TTC549 (cell line): ENCODE measurements at regions not wholly inside any gene's neighbourhood (a gene's known extent, or its start where the extent isn't known, plus 50 kb on each side); places are given as distances from the start of the nearest gene placed in this dataset.
"Not testable (repeated sequence)": the region's sequence is repeated elsewhere in the genome, so short reads cannot be mapped to it uniquely, and the experiment has no call there.

ENCODE experiments used
- FAIRE-seq: peaks from 2 replicates; lab custom pipeline; 2012; peaks lifted over from hg19 to GRCh38; lab: Jason Lieb, UNC

DNA sequence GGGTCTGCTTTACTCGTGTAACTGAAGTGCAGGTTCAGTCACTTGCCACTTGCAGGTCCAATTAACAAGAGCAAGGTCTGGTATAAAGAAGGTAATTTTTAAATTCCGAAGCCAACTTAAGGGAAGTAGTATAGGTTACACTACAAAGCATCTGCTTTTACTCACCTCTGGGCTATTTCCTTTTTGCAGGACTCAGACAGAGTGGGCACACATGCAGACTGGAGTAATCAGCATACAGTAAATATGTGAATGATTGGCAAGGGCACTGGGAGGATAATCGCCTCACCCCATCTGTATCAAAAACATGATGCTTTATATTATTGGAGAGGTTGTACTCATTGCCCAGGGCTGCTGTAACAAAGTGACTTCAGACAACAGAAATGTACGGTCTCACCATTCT is 160.1 kb upstream of the CDH5 start:
- FAIRE-seq, result no peak

GRCh38 chr16:66205287-66206231 is 160.9 kb upstream of the CDH5 start:
- FAIRE-seq, result no peak

DNA sequence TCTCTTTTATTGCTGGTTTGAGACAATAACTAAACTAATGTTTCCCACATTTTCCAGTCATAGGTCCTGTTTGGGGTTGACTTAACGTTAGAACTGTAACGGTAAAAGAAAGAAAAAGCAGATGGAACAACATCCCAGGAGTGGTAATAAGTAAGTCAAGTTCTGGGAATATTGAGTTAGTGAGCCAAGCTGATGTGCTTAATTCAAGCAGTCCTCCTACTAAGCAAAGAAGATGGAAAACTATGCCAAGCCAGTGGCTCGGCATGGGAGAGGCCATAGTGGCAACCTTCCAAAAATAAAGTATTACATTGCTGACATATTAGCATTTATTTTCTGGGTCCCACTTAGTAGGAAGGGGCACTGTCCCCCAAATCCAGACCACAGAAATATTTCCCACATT is 161.7 kb upstream of the CDH5 start:
- FAIRE-seq, result no peak

DNA sequence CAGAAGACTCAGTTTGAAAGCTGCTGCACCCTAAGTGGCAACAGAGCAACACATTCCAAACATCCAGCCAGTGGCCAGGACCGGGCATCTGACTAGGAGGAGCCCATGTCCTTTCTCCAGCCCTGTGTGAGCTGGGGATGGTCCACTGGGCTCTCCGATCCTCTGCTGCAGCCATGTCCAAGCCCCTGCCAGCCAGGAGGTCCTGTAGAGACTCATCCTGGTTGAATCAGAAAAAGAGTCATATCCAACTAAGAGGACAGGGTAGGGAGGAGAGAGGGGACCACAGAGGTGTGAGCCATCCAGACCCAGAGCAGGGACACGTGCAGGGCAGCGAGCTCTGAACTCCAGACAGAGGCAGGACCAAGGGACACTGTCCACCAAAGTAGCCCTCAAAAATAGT is 163.0 kb upstream of the CDH5 start:
- no peak for FAIRE-seq

GRCh38 chr16:66199189-66199588 is 167.3 kb upstream of the CDH5 start:
- no peak for FAIRE-seq

DNA sequence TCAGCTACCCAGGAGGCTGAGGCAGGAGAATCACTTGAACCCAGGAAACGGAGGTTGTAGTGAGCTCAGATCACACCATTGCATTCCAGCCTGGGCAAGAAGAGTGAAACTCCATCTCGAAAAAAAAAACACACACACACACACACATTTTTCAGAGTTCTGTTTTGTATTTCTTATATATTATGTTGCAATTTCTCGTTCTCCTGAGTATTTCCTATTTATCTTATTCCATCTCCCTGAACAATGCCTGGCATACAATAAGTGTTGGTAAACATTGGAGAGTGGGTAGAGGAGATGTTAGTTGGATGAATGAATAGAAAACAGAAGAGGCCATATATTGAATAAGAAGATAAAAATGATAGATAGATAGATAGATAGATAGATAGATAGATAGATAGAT is 167.8 kb upstream of the CDH5 start:
- no peak for FAIRE-seq

GRCh38 chr16:66197668-66198278 is 168.7 kb upstream of the CDH5 start:
- FAIRE-seq, result no peak

- FAIRE-seq, result no peak
Observed at GRCh38 chr16:66196770-66197169, 169.7 kb upstream of the CDH5 start.

DNA sequence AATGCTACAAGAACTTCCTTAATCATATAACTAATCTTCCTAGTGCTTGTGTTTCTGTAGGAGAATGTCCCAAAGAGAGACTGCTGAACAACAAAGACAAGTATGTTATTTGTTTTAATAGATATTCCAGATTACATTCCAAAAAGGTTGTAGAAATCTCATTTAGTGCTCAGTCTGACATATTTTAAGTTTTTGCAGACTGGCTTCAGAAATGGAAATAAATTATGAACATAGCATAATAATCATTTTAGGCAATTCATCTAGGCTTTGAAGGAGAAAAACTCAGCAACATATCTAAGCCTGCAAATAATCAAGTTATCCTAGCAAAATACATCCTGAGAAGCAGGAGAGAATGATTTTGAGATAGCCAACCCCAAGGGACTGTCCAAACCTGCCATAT is 171.6 kb upstream of the CDH5 start:
- no peak for FAIRE-seq

DNA sequence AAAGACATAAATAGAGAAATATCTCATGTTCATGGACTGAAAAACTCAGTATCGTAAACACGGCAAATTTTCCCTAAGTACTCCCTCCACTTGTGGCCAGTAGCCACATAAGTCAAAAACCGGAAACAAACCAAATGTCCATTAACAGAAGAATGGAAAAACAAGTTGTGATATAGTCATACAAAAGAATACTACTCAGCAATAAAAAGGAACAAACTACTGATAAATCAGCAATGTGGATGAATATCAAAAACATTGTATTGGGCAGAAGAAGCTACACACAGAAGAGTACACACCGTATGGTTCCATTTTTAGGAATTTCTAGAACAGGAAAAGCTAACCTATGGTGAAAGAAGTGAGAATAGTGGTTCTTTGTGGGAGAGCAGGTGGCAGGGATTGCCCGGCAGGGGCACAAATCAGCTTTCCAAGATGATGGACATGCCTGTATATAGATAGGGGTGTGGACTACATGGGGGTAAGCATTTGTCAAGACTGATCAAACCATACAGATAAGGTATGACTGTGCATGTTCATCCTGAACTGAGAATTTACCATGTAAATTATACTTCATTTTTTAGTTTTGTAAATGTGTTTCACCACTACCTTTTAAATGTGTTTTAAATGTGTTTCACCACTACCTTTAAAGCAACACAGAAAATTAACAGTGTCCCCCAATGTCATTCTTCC is 172.8 kb upstream of the CDH5 start:
- FAIRE-seq, result no peak

DNA sequence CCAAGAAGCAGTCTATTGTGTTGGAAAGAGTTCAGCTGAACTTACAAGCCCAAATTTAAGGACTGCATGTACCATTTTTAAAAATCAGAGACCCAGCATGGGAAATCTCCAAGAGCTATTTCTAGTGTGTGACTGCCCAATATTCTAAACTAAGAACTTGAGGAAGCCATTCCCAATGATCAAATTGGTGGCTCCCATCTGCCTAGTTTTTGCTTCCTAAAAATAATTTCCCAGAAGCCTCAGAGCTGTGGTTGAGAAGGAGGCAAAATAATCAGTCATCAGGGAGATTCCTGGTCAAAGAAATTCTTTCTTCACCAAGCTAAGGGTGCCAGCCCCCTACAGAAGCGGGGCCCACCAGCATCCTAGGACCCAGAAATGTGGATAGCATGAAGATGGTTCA is 176.1 kb upstream of the CDH5 start:
- FAIRE-seq, result no peak

DNA sequence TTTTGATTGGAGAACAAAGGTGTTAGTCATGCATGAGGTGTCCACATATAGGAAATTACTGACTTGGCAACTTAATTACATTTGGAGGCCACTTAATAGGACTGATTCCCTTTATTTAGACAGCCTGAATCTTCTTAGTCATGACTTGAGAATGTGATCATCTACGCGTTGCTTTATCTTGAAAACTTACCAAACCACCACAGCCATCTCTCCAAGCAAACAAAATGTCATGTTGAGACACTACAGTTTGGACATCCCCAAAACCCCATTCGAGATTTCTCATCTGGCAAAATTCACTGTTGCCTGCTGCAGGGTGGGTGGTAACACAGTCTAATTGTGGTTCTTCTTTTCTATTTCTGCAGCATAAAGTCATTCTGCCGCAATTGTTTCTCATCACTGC is 176.5 kb upstream of the CDH5 start:
- FAIRE-seq, result no peak

GRCh38 chr16:66188917-66189725 is 177.4 kb upstream of the CDH5 start:
- FAIRE-seq, result no peak

DNA sequence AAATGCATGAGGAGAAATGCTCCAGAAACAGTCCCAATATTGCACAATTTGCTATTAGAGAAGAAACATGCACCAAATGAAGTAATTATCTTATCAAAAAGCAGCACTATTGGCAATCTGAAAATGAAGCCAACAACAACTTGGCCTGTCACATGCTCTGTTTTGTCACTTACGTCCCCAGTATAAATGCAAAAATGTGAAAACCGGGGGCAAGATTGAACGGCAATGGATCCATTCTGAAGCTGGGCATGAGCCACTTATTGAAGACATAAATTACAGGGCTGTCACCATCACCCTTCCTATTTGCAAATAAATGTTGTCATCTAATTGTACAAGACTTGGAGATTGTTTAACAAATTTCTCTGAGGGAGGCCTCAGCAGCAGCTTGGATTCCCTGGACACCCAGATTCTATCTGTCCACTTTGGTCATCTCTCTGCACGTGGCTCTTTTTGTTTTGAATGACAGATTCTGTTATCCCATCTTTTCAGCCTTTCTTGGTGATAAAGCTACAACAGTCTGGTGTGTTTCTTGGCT is 180.2 kb upstream of the CDH5 start:
- no peak for FAIRE-seq

GRCh38 chr16:66182592-66182991 is 183.9 kb upstream of the CDH5 start:
- no peak for FAIRE-seq

- no peak for FAIRE-seq
Observed at GRCh38 chr16:66176731-66177130, 189.8 kb upstream of the CDH5 start.

DNA sequence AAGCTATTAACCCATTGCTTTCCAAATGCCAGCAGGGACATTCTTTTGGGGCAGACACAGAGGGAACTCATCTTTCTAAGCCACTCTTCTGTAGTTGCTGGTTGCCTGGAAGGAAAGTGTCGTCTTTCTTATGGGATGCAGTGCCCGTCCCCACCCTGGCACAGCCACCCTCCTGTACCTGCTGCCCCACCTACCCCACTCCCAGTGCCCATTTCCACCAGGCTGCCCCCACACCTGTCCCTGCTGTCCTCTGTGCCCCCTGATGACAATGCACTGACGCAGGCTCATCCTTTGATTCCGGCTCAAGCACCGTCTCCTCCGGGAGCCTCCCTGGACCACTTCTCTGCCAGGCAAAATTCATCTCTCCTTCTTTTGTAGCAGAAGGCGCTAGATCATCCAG is 190.4 kb upstream of the CDH5 start:
- FAIRE-seq, result no peak

DNA sequence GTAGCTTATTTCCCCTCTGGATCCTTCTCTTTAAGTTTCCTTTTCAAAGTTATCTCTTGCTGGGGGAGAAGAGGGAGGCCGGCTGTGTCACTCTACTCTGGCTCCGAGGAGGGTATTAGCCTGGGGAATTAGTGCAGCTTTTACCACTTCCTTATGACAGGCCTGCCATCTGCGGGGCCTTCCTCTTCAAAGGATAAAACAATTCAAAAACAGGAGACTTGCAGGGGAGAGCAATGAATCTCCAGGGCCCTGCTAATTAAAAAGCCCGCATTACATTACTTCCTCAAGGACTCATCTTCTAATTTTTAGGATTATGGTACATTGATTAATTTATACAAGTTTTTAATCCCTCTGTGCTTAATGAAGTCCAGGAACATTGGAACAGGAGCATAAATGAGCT is 190.9 kb upstream of the CDH5 start:
- no peak for FAIRE-seq

DNA sequence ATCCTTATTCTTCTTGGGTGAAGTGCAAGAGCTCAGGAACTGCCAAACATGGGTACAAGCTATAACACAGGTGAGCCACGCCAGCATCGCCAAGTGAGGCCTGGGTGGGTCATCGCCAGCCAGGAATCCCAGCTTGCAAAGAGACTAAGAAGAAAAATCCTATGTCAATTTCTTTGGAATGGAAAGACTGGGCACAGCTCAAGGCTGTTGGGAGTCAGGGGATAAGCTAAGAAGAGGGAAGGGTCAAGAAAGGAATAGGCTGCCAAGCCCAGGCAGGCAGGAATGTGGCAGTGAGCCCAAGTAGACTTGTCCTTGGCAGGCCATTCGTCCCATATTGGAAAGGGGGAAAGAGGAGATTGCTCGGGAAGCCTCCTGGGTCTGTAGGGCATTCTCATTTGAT is 191.4 kb upstream of the CDH5 start:
- FAIRE-seq, result no peak

GRCh38 chr16:66173796-66174195 is 192.7 kb upstream of the CDH5 start:
- not testable (repeated sequence) for FAIRE-seq

GRCh38 chr16:66173181-66173580 is 193.3 kb upstream of the CDH5 start:
- not testable (repeated sequence) for FAIRE-seq

- FAIRE-seq, result no peak
Observed at GRCh38 chr16:66172463-66172862, 194.0 kb upstream of the CDH5 start.
